Left lung (tissue), 4 donors: ENCODE measurements at regions not wholly inside any gene's neighbourhood (a gene's known extent, or its start where the extent isn't known, plus 50 kb on each side); places are given as distances from the start of the nearest gene placed in this dataset.

Experiments used
- ATAC-seq: fragments of 200-7000 bp; cut with Tn5 transposase; one replicate; pipeline ENCODE4 v1.9.1; 2020; ENCODE audit warnings: moderate library complexity
- DNase-seq, 4 donors: peaks; one replicate each; pipeline ENCODE4 v3.0.0-alpha.2; 2013 to 2020
- H3K27ac ChIP-seq, 2 donors: fragments of 200-600 bp; sonication (generic) in 1 of 2; one replicate each; pipeline versions ENCODE4 v1.5.0 to v1.8.0; 2020 to 2021
- H3K27me3 ChIP-seq, 2 donors: fragments of 200-600 bp; sonication (generic) in 1 of 2; one replicate each; pipeline versions ENCODE4 v1.5.0 to v1.8.0; 2020 to 2021
- H3K36me3 ChIP-seq, 2 donors: fragments of 200-600 bp; sonication (generic) in 1 of 2; one replicate each; pipeline versions ENCODE4 v1.5.0 to v1.8.0; 2020 to 2021
- H3K4me1 ChIP-seq, 2 donors: fragments of 200-600 bp; one replicate each; pipeline ENCODE4 v1.8.0; 2021
- H3K4me3 ChIP-seq, 2 donors: fragments of 200-600 bp; sonication (generic) in 1 of 2; one replicate each; pipeline versions ENCODE4 v1.5.0 to v1.8.0; 2020 to 2021; ENCODE audit warnings: mild to moderate bottlenecking in 1 of 2
- H3K9me3 ChIP-seq, 2 donors: fragments of 200-600 bp; sonication (generic) in 1 of 2; one replicate each; pipeline versions ENCODE4 v1.5.0 to v1.8.0; 2020 to 2021
- intact Hi-C, 2 donors: fragments of 100-400 bp; cut with DNase I; formaldehyde crosslinking; loops; one replicate each; pipeline versions ENCODE4 v1.11.2 to v1.14.2; 2022
- TF ChIP-seq, protein P1 (sequence below), 2 donors: fragments of 200-600 bp; sonication (generic) in 1 of 2; IDR thresholded peaks; one replicate each; pipeline versions ENCODE4 v1.5.0 to v1.8.0; 2021; ENCODE audit warnings: antibody characterized with exemption in 2 of 2
- donor health status: DM: no; HTN: yes; CAD: no.
- donor health status: DM: no; HTN: no; CAD: no.

DNA sequence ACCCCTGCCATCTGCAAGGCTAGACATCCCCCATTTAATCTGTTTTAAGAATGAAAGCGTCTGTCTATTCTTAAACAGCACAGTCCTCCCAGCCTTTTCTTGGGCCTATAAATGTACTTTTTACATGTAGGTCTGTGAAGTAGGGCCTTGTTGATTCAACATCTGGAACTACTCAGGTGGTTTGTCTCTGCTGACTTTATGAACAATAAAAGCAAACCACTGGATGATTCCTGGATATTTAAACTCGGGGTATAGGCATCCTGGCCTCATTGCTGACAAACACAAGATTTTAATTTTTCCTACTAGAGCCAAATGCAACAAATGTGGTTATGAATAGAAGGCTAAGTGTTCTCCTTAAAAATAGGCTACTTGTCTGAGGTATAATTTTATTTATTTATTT lies 198.3 kb downstream of the WDR11 start:
- Histone ChIP-seq H3K4me3 (no peak overlapping the region), H3K9me3 (no peaks in the 10 kb centered on the region), H3K4me1 (no peaks in the 10 kb centered on the region), H3K27ac (no peak overlapping the region), H3K27me3 (no peaks in the 10 kb centered on the region), H3K36me3 (no peaks in the 10 kb centered on the region)
- TF ChIP-seq, protein P1, sequence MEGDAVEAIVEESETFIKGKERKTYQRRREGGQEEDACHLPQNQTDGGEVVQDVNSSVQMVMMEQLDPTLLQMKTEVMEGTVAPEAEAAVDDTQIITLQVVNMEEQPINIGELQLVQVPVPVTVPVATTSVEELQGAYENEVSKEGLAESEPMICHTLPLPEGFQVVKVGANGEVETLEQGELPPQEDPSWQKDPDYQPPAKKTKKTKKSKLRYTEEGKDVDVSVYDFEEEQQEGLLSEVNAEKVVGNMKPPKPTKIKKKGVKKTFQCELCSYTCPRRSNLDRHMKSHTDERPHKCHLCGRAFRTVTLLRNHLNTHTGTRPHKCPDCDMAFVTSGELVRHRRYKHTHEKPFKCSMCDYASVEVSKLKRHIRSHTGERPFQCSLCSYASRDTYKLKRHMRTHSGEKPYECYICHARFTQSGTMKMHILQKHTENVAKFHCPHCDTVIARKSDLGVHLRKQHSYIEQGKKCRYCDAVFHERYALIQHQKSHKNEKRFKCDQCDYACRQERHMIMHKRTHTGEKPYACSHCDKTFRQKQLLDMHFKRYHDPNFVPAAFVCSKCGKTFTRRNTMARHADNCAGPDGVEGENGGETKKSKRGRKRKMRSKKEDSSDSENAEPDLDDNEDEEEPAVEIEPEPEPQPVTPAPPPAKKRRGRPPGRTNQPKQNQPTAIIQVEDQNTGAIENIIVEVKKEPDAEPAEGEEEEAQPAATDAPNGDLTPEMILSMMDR (IDR thresholded peaks at IDR 0.05), result no peak
- intact Hi-C loops, result no loop called here
- DNase-seq (no peak), ATAC-seq (no peak)

DNA sequence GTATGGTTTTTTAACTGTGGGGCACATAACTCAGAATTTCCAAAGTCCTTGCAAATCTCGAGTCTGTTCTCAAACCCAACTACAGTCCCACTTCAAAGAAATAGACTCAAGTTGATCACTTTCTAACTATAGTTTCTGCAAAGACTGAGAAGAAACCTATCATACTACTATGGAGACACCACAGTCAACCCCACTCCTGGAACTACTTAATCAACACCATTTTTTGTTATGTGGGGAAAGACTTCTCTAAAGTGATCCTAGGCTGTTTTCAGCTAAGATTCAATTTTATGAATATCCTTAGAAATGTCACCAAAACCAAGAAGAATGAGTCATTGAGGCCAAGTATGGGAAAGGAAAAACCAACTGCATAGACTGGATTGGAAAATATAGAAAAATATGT lies 198.8 kb downstream of the WDR11 start:
- Histone ChIP-seq H3K9me3 (no peaks in the 10 kb centered on the region), H3K27me3 (no peaks in the 10 kb centered on the region), H3K27ac (no peak overlapping the region), H3K4me1 (no peaks in the 10 kb centered on the region), H3K36me3 (no peaks in the 10 kb centered on the region), H3K4me3 (no peak overlapping the region)
- intact Hi-C loops, result no loop called here
- DNase-seq (no peak), ATAC-seq (no peak)
- TF ChIP-seq, protein P1 (IDR thresholded peaks at IDR 0.05), result no peak

DNA sequence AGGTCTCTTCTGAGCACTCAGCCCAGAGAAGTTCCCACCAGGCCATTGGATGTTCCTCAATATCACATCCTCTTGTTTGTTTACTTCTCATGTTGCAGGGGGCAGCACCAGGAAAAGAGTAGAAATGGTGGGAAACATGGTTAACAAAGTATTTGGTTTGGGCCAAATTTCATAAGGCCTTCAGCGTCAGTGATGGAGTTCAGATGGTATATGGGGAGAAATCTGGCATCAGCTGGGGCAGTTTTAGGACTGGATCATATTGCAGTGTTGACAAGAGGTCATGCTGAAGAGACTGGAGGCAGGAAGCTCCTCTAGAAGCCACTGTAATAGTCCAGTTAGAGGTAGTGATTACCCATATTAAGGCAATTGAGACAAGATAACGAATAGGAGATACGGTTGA lies 200.0 kb downstream of the WDR11 start:
- no peaks in the 10 kb centered on the region for H3K36me3 ChIP-seq
- no peak for ATAC-seq
- TF ChIP-seq, protein P1 (IDR thresholded peaks at IDR 0.05), result no peak
- no peaks in the 10 kb centered on the region for H3K9me3 ChIP-seq
- no peaks in the 10 kb centered on the region for H3K27me3 ChIP-seq
- H3K4me1 ChIP-seq, result no peaks in the 10 kb centered on the region
- H3K4me3 ChIP-seq, result no peak overlapping the region
- intact Hi-C loops, result no loop called here
- H3K27ac ChIP-seq, result no peak overlapping the region
- no peak for DNase-seq

DNA sequence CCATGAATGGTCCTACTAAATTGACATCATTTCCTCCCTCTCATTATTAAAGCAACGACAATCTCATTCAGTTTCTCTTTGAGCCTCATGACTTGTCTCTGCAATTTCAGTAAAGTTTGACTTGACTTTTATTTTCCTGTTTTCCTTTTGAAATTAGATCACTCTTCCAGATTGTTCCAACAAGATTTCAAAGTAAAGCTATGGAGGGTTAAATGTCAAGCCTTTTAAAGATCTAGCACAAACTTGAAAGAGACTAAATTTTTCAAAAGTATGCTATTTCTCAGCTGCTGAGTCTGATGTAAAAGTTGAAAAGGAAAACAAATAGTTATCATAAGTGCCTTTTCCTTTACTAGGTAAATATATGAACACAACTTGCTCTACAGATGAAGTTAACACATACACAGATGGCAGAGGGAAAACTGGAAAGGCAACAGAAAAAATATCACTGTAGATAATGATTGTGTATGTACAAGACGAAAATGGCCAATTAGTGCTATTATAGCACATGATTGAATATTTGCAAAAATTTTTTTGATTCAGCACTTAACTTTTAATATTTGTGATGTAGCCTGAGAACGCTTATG lies 200.6 kb downstream of the WDR11 start:
- ATAC-seq (peak; percentile 59), DNase-seq (no peak)
- TF ChIP-seq, protein P1 (IDR thresholded peaks at IDR 0.05), result no peak
- no peak overlapping the region for H3K27ac ChIP-seq
- H3K36me3 ChIP-seq, result no peaks in the 10 kb centered on the region
- no peaks in the 10 kb centered on the region for H3K4me1 ChIP-seq
- no peak overlapping the region for H3K4me3 ChIP-seq
- intact Hi-C loops, result no loop called here
- H3K9me3 ChIP-seq, result no peaks in the 10 kb centered on the region
- no peaks in the 10 kb centered on the region for H3K27me3 ChIP-seq

DNA sequence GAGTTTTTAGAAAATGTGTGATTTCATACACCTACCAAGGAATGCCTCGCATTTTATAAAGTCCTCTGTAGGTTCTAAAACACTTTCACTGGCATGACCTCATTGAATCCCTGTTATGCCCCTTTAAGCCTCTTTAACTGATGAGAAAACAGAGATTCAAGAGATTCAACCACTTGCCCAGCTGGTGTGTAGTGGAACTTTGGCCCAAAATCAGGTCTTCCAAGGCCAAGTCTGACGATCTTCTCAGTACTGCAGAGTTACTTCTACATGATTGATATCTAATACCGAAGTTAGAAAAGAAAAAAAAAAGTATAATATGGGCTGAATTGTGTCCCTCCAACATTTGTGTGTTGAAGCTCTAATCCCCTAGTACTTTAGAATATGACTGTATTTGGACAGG lies 202.0 kb downstream of the WDR11 start:
- Histone ChIP-seq H3K4me3 (no peak overlapping the region), H3K27ac (no peak overlapping the region), H3K27me3 (no peaks in the 10 kb centered on the region), H3K4me1 (no peaks in the 10 kb centered on the region), H3K36me3 (no peaks in the 10 kb centered on the region), H3K9me3 (no peaks in the 10 kb centered on the region)
- TF ChIP-seq, protein P1 (IDR thresholded peaks at IDR 0.05), result no peak
- intact Hi-C loops, result no loop called here
- no peak for ATAC-seq
- no peak for DNase-seq
